SK-N-SH (cell line): ENCODE measurements at regions not wholly inside any gene's neighbourhood (a gene's known extent, or its start where the extent isn't known, plus 50 kb on each side); places are given as distances from the start of the nearest gene placed in this dataset.

Experiments
- CTCF ChIP-seq: fragments of 200-600 bp; sonication (generic); IDR thresholded peaks from 2 replicates; pipeline ENCODE4 v1.6.1; 2017; ENCODE audit warnings: antibody characterized with exemption, mild to moderate bottlenecking, moderate library complexity
- POLR2AphosphoS5 ChIP-seq: IDR thresholded peaks from 2 replicates; pipeline ENCODE4 v1.6.1; 2012; ENCODE audit warnings: low read depth, low read length
- RFX5 ChIP-seq: IDR thresholded peaks from 2 replicates; pipeline ENCODE4 v1.6.1; 2012; ENCODE audit warnings: mild to moderate bottlenecking, improper control_type of control experiment, low read length
- USF1 ChIP-seq: IDR thresholded peaks from 2 replicates; pipeline ENCODE4 v1.4.0; 2012; ENCODE audit warnings: low read depth, borderline replicate concordance
- YY1 ChIP-seq: IDR thresholded peaks from 2 replicates; pipeline ENCODE4 v1.4.0; 2012; ENCODE audit warnings: low read depth, mild to moderate bottlenecking

GRCh38 chr13:37397535-37397934 is 201.0 kb downstream of the POSTN start:
- TF ChIP-seq RFX5 = no peak
- no peak for TF ChIP-seq POLR2AphosphoS5
- TF ChIP-seq CTCF = no peak
- no peak for TF ChIP-seq USF1
- no peak for TF ChIP-seq YY1
